HG03520 (cell line): ENCODE measurements at regions not wholly inside any gene's neighbourhood (a gene's known extent, or its start where the extent isn't known, plus 50 kb on each side); places are given as distances from the start of the nearest gene placed in this dataset.

Experiments used
- ATAC-seq: cut with Tn5 transposase; IDR thresholded peaks from one replicate; pipeline ENCODE4 v1.9.1; 2021; ENCODE audit warnings: mild to moderate bottlenecking, moderate library complexity; ENCODE audit not compliant: unreplicated experiment

DNA sequence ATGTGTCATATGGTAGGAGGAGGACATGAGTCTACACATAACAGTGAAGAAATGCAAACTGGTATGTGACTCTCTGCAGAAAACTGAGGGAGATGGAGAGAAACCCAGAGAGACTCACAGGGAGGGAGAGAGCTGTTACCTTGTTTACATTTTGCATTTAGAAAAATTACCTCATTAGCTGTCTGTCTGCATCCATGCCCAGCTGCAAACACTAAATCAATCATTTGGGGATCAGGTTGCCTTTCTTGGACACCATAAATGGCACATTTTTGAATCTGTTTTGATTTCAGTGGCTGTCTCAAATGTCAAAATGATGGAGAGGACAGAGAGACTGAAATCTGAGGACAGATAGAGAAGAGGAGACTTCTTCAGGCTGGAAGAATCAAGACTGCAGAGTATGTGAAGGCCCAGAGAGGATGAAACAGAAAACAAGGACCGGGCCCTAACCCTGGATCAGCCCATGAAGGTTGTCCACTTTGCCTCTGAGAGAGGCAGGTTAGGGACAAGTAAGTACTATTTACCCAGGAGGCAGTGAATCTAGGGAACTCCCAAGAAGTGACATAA lies 92.2 kb downstream of the UNC5CL start:
- no peak for ATAC-seq

DNA sequence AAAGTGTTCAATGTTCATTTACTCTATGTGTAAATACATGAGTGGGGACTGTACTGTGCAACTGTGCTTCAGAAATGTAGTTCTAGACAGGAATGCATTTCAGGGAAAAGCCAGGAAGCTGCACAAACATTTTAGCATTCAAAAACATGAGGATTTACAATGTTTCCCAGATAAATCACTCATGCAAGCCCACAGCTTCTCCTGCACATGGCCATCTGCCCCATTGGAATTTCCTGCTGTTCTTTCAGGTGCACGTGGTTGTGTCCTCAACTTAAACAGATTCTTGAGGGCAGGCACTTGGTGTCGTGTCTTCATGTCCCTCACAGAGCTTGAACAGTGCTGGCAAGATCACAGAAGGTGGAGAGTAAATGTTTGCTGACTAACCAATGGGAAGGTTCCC lies 101.5 kb downstream of the UNC5CL start:
- no peak for ATAC-seq

DNA sequence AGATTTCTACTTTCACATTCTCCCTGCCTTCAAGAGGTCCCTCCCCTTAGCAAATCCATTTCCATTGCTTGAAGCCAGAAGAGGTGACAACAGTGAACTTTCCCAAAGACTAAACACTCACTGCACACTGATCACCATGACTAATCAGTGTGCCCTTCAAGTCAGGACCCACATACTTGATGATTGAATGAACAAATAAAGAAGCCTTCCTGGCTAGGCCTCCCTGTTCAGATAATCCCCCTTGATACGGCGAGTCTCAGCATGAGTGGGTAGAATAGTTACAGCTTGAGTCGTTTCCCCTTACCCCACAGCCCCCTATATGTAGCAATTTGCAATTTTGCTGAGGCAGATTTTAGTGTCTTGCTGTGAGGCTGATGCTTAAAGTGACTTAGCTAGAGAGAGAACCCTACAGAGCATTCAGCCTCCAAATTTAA lies 102.2 kb downstream of the UNC5CL start:
- no peak for ATAC-seq

DNA sequence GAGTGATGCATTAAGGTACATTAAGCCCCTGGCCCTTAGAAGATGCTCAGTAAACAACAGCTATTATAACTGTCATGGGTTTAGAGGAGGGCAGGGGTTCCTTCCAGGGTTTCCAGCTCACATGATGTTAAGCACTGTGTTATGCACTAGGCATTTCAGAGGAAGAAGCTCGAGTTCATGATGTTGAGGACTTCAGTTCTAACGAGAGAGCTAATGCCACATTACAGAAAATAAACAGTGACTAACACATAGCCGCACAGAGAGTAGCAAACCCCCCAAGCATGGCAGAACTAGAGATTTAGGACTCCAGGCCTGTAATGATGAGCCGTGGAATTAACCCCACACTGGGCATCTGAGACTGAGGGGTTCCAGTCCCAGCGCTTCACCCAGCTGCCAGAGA lies 105.2 kb downstream of the UNC5CL start:
- no peak for ATAC-seq

DNA sequence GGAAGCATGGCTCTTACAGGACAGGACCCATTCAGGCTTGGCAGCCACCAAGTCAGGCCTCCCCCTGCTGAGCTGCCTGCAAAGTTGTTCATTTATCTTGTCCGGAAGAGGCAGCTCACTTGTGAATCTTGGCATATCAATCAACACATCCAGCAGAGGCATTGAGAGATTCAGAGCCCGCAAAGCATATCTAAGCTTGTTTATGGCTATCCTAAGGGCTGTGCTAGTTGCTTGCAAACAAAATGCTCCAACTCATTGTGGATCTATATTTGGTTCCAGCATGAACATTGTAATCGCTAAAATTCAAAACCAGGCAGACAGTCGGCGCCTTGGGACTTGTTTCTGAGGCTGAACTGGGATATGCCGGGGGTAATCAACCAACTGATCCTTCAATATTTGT lies 106.1 kb downstream of the UNC5CL start:
- ATAC-seq: no peak

DNA sequence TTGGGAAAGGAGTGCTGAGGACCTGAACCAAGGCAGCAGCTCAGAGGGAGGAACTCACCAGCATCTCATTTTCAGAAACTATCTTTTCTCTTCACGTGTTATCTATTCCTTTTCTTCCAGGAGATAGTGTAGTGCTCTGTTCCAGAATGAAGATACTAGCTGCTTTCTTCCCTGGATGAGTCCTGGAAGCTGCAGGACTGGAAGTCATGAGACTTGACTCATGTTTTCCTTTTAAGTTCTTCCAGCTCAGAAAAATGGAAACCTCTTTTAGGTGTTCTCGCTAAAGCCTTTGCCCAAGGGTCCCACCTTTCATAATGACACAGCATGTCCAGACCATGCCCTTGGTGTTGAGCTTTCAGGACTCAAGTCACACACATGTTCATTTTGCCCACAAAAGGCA lies 106.7 kb downstream of the UNC5CL start:
- no peak for ATAC-seq

DNA sequence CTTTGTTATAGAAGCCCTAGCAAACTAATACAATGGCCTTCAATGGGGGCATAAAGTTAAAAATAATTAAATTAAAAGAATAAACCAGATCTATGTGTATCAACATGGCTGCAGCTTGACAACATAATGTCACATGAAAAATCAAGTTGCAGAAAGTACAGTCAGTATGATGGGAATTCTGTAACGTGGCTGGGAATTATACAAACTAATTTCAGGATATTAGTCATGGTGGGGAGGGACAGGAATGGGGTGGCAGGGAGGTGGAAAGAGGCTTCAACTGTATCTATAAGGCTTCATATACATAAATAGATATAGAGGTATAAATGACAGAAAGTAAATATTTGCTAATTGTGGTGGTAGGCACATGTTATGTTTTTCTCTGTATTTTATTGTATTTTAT lies 107.1 kb downstream of the UNC5CL start:
- ATAC-seq: no peak

DNA sequence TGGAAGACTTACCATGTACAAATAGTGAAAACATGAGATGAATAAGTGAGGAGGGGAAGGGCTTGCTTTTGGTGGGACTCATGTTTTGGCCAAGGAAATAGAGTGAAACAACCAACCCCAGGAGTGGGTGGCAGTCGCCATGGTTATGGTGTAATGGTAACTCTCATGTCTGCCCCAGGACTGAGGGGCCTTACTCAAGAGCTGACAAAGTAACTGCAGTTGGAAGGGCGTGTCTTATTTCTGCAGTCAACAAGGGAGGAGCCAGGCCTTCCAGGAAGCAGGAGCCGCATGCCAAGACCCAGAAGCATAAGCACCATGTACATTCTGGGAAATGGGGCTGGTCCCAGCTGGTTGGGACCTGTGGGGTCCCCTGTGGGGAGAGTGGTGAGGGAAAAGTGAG lies 108.5 kb downstream of the UNC5CL start:
- no peak for ATAC-seq

DNA sequence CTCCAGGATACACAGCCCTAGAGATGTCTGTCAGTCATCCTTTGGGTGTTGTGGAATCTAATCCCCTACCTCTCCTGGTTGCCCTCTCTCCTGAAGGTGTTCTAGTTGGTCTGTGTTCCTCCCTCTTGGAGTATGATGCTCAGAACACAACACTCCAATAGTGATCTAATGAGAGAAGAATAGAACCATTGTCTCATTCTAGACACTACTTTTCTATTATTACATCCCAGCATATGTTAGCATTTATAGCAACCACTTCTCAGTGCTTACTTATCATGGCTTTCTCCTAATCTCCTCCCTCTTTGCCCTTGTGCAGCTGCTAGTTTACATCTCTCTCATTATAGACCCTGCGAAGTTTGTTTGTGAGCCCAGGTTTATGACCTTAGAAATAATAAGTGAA lies 109.0 kb downstream of the UNC5CL start:
- no peak for ATAC-seq

DNA sequence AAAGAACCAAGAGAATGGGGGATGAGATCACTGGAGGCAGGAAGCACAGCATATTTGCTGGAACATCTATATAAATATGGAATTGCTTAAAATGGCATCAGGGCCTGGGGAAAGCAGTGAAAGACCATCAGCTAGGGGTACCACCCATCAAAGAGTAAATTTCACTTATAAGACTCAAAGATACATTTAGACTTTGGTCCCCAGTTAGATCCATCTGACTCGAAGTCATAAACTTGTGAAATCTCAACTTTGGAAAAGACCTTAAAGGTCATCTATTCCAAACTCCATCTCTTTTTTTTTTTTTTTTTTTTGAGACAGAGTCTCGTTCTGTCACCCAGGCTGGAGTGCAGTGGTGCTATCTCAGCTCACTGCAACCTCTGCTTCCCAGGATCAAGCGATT lies 109.8 kb downstream of the UNC5CL start:
- no peak for ATAC-seq

DNA sequence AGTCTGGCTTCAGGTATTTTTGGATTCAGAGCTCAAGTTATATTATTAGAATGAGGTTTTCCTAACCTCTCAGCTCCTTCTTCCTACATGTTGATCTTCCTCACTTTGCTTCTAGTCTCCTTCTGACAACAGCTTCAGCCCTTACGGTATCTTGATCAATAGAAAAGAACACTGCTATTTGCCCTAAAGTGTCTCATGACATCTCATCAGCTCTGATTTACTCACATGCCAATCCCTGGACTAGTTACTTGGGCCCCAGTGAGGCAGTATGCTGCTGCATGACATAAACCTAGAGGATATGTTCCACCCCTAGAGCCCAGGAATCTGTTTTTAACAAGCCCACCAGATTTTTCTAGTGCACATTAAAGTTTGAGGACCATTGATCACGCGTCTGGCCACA lies 110.3 kb downstream of the UNC5CL start:
- ATAC-seq: no peak

DNA sequence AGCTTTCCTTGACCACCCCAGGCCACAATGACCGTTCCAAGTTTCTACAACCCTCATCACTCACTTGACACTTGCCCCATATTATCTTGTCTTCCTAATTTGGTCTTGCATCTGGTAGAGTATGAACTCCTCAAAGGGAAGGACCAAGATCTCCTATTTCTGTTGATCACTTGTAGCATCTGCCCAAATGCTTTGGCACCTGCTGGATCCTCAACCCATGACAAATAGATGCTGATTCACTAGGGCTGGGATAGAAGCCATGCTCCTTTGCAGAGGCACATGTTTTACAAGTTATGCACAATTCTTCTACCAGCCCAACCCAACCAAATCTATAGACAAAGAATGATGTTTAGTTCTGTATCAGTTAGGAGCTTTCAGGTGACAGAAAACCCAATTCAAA lies 110.7 kb downstream of the UNC5CL start:
- no peak for ATAC-seq

DNA sequence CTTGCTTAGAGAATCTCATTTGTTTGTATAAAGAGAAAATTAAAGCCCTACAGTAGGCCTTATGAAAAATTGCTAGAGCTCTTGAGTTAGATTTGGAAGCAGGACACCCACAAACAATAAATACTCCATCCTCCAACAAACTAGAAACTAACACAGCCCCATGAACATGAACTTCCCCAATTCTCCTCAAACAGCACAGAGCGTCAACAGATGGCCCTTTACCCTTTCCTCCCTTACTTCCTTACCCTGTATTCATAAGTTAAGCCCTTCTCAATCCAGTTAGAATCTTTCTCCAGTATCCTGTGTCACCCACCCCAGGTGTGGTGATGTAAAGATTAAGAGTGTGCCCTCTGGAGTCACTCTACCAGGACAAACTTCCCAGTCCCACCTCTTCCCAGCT lies 113.7 kb downstream of the UNC5CL start:
- ATAC-seq: no peak

DNA sequence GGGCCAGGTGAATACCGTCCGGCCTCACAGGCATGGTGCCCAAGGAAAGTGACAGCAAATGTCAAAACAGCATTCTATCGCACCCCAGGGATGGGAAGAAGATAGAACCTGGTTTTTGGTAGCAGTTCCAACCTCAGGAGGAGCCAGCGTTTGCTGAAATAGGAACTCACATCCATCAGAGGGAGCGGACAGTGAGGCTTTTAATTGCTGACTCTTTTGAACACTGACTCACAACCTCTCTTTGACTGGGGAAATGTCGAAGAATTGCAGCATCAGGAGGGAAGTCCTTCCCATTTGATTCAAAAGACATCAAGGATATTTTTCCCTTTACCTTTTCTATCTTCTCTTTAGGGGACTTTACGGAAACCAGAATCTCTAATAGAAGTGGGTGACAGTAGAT lies 114.2 kb downstream of the UNC5CL start:
- ATAC-seq: no peak

DNA sequence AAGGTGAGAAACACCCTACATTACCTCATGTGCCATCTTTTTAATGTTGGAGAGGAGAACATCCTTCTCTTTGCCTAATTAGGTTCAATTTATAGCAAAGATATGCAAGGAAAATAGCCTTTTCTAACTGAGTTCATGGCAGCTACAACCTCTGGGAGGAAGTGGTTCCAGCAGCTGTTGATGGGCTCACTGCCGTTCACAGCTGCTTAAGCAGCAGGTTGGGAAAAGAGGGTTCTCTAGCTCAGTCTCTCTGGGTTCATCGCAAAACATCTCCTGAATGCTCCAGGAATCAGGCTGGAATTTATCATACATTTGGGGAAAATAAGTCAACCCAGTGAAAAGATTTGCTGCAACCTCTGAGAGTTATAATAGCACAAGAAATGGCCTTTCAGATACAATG lies 115.1 kb downstream of the UNC5CL start:
- ATAC-seq: no peak

DNA sequence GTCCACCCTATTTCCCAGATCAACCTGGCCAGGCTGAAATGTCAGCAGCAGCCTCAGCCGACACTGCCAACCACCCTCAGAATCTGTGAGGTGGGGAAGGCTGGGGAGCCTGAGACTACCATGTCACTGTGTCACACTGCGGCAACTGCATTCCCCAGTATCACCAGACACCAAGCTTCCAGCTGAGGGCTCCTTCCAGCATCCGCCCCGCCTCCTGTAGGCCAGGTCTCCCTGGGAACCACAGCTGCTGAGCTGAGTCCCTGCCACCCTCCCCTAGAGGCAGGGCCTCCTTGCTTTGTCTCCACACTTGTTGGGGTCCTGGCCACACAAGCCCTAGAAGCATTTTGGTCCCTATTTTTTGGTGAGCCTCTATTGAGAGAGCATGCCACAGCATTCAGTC lies 115.7 kb downstream of the UNC5CL start:
- ATAC-seq: no peak

DNA sequence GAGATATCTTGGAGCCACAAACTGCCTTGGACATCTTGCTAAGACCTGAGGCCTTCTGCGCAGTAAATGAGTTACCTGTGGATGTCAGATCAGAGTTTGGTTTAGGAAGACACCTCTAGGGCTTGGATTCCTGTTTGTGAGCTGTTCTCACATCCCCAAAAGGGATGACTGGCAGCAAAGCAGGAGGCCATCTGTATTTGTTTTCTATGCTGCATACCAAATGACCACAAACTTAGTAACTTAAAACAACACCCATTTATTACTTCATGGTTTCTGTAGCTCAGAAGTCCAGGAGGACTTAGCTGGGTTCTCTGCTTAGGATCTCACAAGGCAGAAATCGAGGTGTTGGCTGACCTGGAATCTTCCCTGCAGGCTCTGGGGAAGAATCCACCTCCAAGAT lies 116.7 kb downstream of the UNC5CL start:
- ATAC-seq: no peak

DNA sequence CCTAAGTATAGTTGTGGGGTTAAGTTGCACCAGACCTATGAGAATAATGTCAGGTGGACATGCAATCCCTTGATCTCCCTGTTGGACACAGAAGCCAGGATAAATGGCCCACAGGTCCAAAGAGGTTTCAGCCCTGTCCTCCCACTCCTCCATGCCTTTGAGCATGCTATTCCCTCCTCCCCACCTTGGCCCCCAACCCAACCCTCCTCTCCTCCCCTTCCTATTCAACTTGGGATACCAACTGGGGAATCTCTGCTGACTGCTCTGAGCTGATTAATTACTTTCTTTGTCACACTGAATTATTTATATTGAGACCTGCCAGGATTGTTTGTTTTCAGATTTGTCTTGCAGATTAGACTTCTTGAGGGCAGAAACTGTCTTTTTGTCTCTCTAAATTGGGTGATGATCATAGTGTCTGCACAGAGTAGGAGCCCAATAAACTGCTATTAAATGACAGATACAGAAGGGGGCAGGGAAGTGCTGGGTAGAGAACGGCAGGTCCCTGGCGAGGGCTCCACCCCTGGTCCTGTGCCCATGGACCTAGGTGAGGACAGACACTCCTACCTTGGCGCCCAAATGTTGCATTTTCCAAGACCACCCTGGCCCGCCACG lies 120.9 kb downstream of the UNC5CL start:
- no peak for ATAC-seq

DNA sequence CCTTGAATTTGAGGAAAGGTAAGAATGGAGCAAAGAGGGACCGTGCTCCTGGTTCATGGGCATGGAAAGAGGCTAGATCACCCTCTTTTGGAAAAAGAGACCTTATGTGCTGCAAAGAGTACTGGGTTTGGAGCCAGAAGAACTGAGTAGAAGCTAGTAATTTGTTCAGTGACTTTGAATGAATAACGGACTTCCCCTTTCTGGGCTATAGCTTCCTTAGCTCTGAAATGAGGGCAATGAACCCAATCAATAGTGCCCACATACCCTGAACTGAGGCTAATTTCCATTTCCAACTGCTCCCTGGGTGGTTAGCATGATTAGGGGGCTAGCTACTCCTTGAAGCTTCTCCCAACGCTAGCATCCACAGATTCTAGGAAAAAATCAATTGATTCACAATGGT lies 121.4 kb downstream of the UNC5CL start:
- ATAC-seq: no peak

DNA sequence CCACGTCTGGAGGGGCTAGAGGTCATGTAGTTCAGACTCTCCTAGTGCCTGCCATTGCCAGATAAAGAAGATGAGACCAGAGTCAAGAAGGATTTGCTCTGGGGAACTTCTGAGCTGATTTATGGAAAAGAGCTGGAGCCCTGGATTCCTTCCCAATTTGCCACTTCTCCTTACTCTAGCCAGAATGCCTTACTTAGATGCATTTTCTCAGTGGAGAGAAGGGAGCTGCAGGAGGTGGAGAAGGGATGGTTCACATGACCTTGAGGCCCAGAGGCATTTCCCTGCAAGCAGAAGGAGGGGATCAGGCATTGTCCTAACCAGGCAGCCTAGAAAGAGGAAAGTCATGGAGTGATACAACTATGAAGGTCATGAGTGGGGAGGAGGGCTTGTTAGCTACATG lies 122.2 kb downstream of the UNC5CL start:
- no peak for ATAC-seq

DNA sequence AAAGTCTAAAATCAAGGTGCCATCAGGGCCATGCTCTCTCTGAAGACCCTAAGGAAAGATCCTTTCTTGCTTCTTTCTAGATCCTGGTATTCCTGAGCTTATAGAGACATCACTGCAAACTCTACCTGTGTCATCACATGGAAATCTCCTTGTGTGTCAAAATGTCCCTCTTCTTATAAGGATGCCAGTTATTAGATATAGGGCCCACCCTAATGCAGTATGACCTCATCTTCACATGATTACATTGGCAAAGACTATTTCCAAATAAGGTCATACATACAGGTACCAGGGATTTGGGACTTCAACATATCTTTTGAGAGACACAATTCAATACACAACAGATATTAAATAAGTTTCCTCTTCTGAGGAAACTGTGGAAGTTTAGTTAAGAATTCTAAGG lies 123.9 kb downstream of the UNC5CL start:
- ATAC-seq: no peak

DNA sequence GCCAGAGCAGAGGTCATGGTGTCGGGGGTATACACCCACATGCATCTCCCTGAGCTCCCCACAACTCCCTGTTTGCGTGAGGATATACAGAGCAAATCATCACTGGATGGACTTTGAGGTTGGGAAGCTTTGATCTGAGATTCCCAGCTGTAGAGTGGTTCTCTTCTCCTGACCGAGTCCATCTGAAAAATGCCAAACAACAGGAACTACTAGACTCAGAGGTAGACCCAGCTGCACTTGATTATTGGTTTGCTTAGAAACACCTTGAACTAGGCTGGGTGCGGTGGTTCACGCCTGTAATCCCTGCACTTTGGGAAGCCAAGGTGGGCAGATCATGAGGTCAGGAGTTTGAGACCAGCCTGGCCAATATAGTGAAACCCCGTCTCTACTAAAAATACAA lies 125.0 kb downstream of the UNC5CL start:
- ATAC-seq: no peak
